PC-3 (cell line): ENCODE measurements at regions not wholly inside any gene's neighbourhood (a gene's known extent, or its start where the extent isn't known, plus 50 kb on each side); places are given as distances from the start of the nearest gene placed in this dataset.

Source experiments
- ATAC-seq: fragments of 200-7000 bp; cut with Tn5 transposase; 2 replicates; pipeline ENCODE4 v1.9.1; 2020; ENCODE audit warnings: mild to moderate bottlenecking, moderate library complexity
- BruUV-seq: library from RNA; stranded (reverse); fragments of 400-500 nt; replicated peaks from 2 replicates; lab custom pipeline; 2021; lab: Mats Ljungman, UMichigan
- CTCF ChIA-PET: fragments of 300-600 bp; sonication (Branson Sonifier 250); formaldehyde crosslinking; loops from one replicate; lab custom pipeline; 2022; ENCODE audit warnings: antibody characterized with exemption; lab: Charles Lee
- POLR2A ChIA-PET: fragments of 300-600 bp; sonication (Branson Sonifier 250); formaldehyde crosslinking; loops from one replicate; lab custom pipeline; 2022; ENCODE audit warnings: antibody characterized with exemption; ENCODE audit not compliant: unreplicated experiment; lab: Charles Lee
- DNase-seq: peaks from one replicate; pipeline ENCODE4 v3.0.0-alpha.2; 2015
- H2AFZ ChIP-seq: fragments of 300-600 bp; sonication (generic); 2 replicates; pipeline ENCODE4 v1.6.0; 2016; ENCODE audit warnings: antibody characterized with exemption, low read length
- H3F3A ChIP-seq: fragments of 300-600 bp; sonication (generic); one replicate; pipeline ENCODE4 v1.6.0; 2017; ENCODE audit warnings: antibody characterized with exemption, low read length, control low read depth, mild to moderate bottlenecking; ENCODE audit not compliant: unreplicated experiment
- H3K27ac ChIP-seq: fragments of 300-600 bp; sonication (generic); 2 replicates; pipeline ENCODE4 v1.5.1; 2016; ENCODE audit warnings: mild to moderate bottlenecking, low read length
- H3K27me3 ChIP-seq: fragments of 300-600 bp; sonication (generic); 2 replicates; pipeline ENCODE4 v1.6.1; 2016; ENCODE audit warnings: low read length, mixed read lengths
- H3K36me3 ChIP-seq: fragments of 300-600 bp; sonication (generic); 2 replicates; pipeline ENCODE4 v1.6.1; 2016; ENCODE audit warnings: low read depth, mixed run types, low read length, mixed read lengths
- H3K4me1 ChIP-seq: fragments of 300-600 bp; sonication (generic); 2 replicates; pipeline ENCODE4 v1.5.1; 2016; ENCODE audit warnings: low read length; ENCODE audit not compliant: insufficient read depth
- H3K4me2 ChIP-seq: fragments of 300-600 bp; sonication (generic); 2 replicates; pipeline ENCODE4 v1.6.0; 2016; ENCODE audit warnings: low read length
- H3K4me3 ChIP-seq: fragments of 300-600 bp; sonication (generic); 2 replicates; pipeline ENCODE4 v1.5.1; 2016; ENCODE audit warnings: mild to moderate bottlenecking, low read length, mixed read lengths
- H3K79me2 ChIP-seq: fragments of 300-600 bp; sonication (generic); 2 replicates; pipeline ENCODE4 v1.6.1; 2017; ENCODE audit warnings: low read length, mixed read lengths
- H3K9ac ChIP-seq: fragments of 300-600 bp; sonication (generic); 2 replicates; pipeline ENCODE4 v1.6.0; 2016; ENCODE audit warnings: mild to moderate bottlenecking, low read length
- H3K9me2 ChIP-seq: fragments of 300-600 bp; sonication (generic); replicated peaks from 2 replicates; pipeline ENCODE4 v1.6.1; 2016; ENCODE audit warnings: mixed run types, low read length, mixed read lengths
- H3K9me3 ChIP-seq: fragments of 300-600 bp; sonication (generic); 2 replicates; pipeline ENCODE4 v1.6.1; 2016; ENCODE audit warnings: low read length, mixed read lengths
- H4K20me1 ChIP-seq: fragments of 300-600 bp; sonication (generic); 2 replicates; pipeline ENCODE4 v1.6.1; 2016; ENCODE audit warnings: low read length, mixed read lengths
- EZH2 ChIP-seq: fragments of 300-600 bp; sonication (generic); IDR thresholded peaks from one replicate; pipeline ENCODE4 v1.6.1; 2017; ENCODE audit warnings: antibody characterized with exemption, mild to moderate bottlenecking, low read length; ENCODE audit not compliant: unreplicated experiment
- EZH2phosphoT487 ChIP-seq: fragments of 300-600 bp; sonication (generic); IDR thresholded peaks from 2 replicates; pipeline ENCODE4 v1.6.1; 2018; ENCODE audit warnings: mild to moderate bottlenecking, antibody characterized with exemption, low read length, borderline replicate concordance
- intact Hi-C: fragments of 100-400 bp; cut with micrococcal nuclease; formaldehyde crosslinking; loops from 2 replicates; pipeline ENCODE4 v1.9.0; 2023
- TF ChIP-seq, protein P1 (sequence below): fragments of 300-600 bp; sonication (generic); conservative IDR thresholded peaks from 2 replicates; pipeline ENCODE4 v1.5.1; 2017; ENCODE audit warnings: antibody characterized with exemption, low read depth, mild to moderate bottlenecking, low read length

DNA sequence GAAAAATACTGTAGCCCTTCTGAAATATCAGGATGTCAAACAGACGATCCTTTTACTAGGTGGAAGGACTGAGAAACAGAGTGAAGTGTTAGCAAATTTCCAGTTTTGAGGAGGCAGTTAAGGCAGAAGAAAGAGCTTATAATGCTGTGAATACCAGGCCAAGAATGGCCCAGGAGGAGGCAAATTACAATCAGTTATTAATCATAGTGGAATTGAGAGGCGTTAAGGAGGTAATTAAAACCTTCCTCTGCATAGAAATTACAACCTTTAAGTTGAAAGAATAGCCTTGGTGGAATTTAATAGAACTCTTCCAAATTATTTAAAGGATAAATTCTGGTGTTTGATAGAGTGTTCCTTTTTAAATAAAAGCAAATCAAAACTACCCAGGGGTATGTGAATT, 590.9 kb upstream of the SEL1L start:
- ATAC-seq, result no peak
- Histone ChIP-seq H2AFZ (no peak overlapping the region), H3K9ac (no peak overlapping the region), H3K36me3 (no peaks in the 10 kb centered on the region), H3K9me3 (0 out of 2 replicates have a peak, but pooled peaks cover 4% of the 10 kb centered on the region), H3K79me2 (no peaks in the 10 kb centered on the region), H3F3A (no peaks in the 10 kb centered on the region), H3K4me2 (no peak overlapping the region), H3K9me2 (no peaks in the 10 kb centered on the region), H3K27ac (no peak overlapping the region), H4K20me1 (no peaks in the 10 kb centered on the region), H3K4me3 (no peak overlapping the region), H3K4me1 (no peaks in the 10 kb centered on the region), H3K27me3 (no peaks in the 10 kb centered on the region)
- BruUV-seq, result no TSS peak
- CTCF ChIA-PET, result no interaction called here
- no peak for DNase-seq
- TF ChIP-seq EZH2phosphoT487 (no peak), EZH2 (no peak)
- TF ChIP-seq, protein P1, sequence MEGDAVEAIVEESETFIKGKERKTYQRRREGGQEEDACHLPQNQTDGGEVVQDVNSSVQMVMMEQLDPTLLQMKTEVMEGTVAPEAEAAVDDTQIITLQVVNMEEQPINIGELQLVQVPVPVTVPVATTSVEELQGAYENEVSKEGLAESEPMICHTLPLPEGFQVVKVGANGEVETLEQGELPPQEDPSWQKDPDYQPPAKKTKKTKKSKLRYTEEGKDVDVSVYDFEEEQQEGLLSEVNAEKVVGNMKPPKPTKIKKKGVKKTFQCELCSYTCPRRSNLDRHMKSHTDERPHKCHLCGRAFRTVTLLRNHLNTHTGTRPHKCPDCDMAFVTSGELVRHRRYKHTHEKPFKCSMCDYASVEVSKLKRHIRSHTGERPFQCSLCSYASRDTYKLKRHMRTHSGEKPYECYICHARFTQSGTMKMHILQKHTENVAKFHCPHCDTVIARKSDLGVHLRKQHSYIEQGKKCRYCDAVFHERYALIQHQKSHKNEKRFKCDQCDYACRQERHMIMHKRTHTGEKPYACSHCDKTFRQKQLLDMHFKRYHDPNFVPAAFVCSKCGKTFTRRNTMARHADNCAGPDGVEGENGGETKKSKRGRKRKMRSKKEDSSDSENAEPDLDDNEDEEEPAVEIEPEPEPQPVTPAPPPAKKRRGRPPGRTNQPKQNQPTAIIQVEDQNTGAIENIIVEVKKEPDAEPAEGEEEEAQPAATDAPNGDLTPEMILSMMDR, result no peak
- intact Hi-C loops, result no loop called here
- POLR2A ChIA-PET, result no interaction called here

DNA sequence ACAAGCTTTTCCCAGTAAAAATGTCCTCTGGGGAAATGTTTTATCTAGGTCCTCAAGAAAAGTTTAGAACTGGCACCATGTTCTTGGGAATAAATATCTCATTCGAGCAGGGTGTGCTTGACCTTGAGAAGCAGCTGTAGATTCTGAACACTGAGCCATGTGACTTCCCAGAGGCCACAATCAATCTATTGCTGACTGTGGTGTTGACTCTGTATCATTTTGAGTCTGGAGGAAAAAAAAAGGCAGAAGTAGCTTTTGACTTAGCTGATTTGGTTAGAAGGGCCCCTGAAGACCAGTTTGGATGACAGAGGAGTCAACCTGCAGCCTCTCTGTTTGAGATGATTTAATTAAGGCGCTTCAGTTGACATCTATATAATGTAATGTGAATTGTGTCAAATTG, 592.4 kb upstream of the SEL1L start:
- TF ChIP-seq, protein P1, result no peak
- TF ChIP-seq EZH2phosphoT487 (no peak), EZH2 (no peak)
- Histone ChIP-seq H2AFZ (no peak overlapping the region), H3K9me3 (0 out of 2 replicates have a peak, but pooled peaks cover 7% of the 10 kb centered on the region), H3K4me1 (no peaks in the 10 kb centered on the region), H3K27ac (no peak overlapping the region), H3K36me3 (no peaks in the 10 kb centered on the region), H3K4me3 (no peak overlapping the region), H3K79me2 (no peaks in the 10 kb centered on the region), H3K9me2 (no peaks in the 10 kb centered on the region), H3K27me3 (no peaks in the 10 kb centered on the region), H3K4me2 (no peak overlapping the region), H4K20me1 (no peaks in the 10 kb centered on the region), H3F3A (no peaks in the 10 kb centered on the region), H3K9ac (no peak overlapping the region)
- ATAC-seq (no peak), DNase-seq (no peak)
- CTCF ChIA-PET, result no interaction called here
- POLR2A ChIA-PET, result no interaction called here
- intact Hi-C loops, result no loop called here
- no TSS peak for BruUV-seq

DNA sequence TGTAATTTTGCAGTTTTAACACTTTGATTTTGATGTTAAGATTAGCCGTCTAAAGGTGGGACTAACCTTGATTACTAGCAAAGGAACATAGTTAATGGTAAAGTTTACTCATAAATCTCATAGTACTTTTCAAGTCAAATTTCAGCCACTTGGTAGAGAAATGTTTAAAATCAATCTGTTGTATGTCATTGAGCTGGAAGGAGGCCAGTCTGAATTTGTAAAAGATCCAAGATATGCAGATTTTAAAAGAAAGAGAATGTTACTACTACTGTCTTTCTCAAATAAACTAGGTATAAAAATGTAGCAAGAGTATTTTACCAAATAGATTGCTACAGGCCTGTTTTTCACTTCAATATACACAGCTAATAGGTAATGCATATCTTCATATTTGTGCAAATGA, 600.8 kb upstream of the SEL1L start:
- Histone ChIP-seq H2AFZ (no peak overlapping the region), H3K9ac (no peak overlapping the region), H3K79me2 (no peaks in the 10 kb centered on the region), H3K9me3 (0 out of 2 replicates have a peak, but pooled peaks cover 23% of the 10 kb centered on the region), H3F3A (no peaks in the 10 kb centered on the region), H3K27me3 (no peaks in the 10 kb centered on the region), H3K36me3 (no peaks in the 10 kb centered on the region), H3K9me2 (no peaks in the 10 kb centered on the region), H3K27ac (no peak overlapping the region), H3K4me1 (no peaks in the 10 kb centered on the region), H4K20me1 (no peaks in the 10 kb centered on the region), H3K4me2 (no peak overlapping the region), H3K4me3 (no peak overlapping the region)
- TF ChIP-seq EZH2phosphoT487 (no peak), EZH2 (no peak)
- TF ChIP-seq, protein P1, result no peak
- intact Hi-C loops, result no loop called here
- DNase-seq (no peak), ATAC-seq (no peak)
- no TSS peak for BruUV-seq
- CTCF ChIA-PET, result no interaction called here
- POLR2A ChIA-PET, result no interaction called here
